ENCODE measurements at regions not wholly inside any gene's neighbourhood (a gene's known extent, or its start where the extent isn't known, plus 50 kb on each side); places are given as distances from the start of the nearest gene placed in this dataset.

GRCh38 chr13:107254392-107254791 is 686.5 kb upstream of the ARGLU1 start:
- no peaks in the 10 kb centered on the region for H3K9me1 ChIP-seq (replicated peaks; ENCODE audit: control insufficient read depth, extremely low read depth, insufficient read depth, low read length)
- no peak for FAIRE-seq
- dilution Hi-C loops (cut with MboI; ENCODE audit: extremely low pct_ligation_motif_present, low sequenced_read_pairs) (no loop called here), intact Hi-C loops (cut with micrococcal nuclease) (no loop called here)
- no peak overlapping the region for H3K4me2 ChIP-seq (ENCODE audit: insufficient read depth, low read length)
- POLR2A ChIA-PET, result no interaction called here
- TF ChIP-seq JUN (IDR thresholded peaks at IDR 0.05; ENCODE audit: borderline replicate concordance, insufficient read depth, insufficient read length, low read depth) (no peak), POLR2AphosphoS5 (IDR thresholded peaks at IDR 0.05; ENCODE audit: insufficient read depth, low read depth, low read length) (no peak)
- no peaks in the 10 kb centered on the region for H3K27me3 ChIP-seq (ENCODE audit: control insufficient read depth in 2 of 2, insufficient read depth in 2 of 2, low read length in 2 of 2)
- H3K36me3 ChIP-seq (ENCODE audit: control insufficient read depth in 2 of 2, extremely low read depth in 1 of 2, insufficient read depth in 2 of 2, low read length in 2 of 2), result no peaks in the 10 kb centered on the region
- no peak for DNase-seq (ENCODE audit: low read depth, low spot score)
- no peaks in the 10 kb centered on the region for H3K79me2 ChIP-seq (ENCODE audit: control insufficient read depth, insufficient read depth, low read length)
- peaks cover 14% of the 10 kb centered on the region for H3K4me1 ChIP-seq (ENCODE audit: control insufficient read depth, extremely low read depth, insufficient read depth, low read length)
- H4K20me1 ChIP-seq (replicated peaks; ENCODE audit: control insufficient read depth, extremely low read depth, insufficient read depth, low read length), result no peaks in the 10 kb centered on the region
- H3K27ac ChIP-seq (ENCODE audit: insufficient read depth, low read depth, low read length), result no peak overlapping the region
- H2AFZ ChIP-seq (ENCODE audit: low read depth, low read length), result no peak overlapping the region
- H3K4me3 ChIP-seq (replicated peaks in 1 of 3; ENCODE audit: insufficient read depth in 1 of 3, low read depth in 1 of 3, low read length in 3 of 3), result no peak overlapping the region
- no peak overlapping the region for H3K9ac ChIP-seq (replicated peaks; ENCODE audit: extremely low read depth, insufficient read depth, low read length)
- CTCF ChIA-PET, result interaction anchor here (1.1 kb wide), 1 partner anchor 43 kb away, joined by 3 read pairs; no protein-coding TSS in a partner anchor
- H3K9me3 ChIP-seq (replicated peaks; ENCODE audit: control insufficient read depth, insufficient read depth, low read length), result no peaks in the 10 kb centered on the region
- BruUV-seq (replicated peaks), result no TSS peak

- intact Hi-C loops (cut with micrococcal nuclease), result no loop called here
These were observed 684.5 kb upstream of the ARGLU1 start for GRCh38 chr13:107252428-107252827.

More at GRCh38 chr13:107252428-107252827, 684.5 kb upstream of the ARGLU1 start:
- Histone ChIP-seq H3K27ac (ENCODE audit: insufficient read depth, low read depth, low read length) (no peak overlapping the region), H3K79me2 (ENCODE audit: control insufficient read depth, insufficient read depth, low read length) (no peaks in the 10 kb centered on the region), H3K9me3 (replicated peaks; ENCODE audit: control insufficient read depth, insufficient read depth, low read length) (no peaks in the 10 kb centered on the region), H2AFZ (ENCODE audit: low read depth, low read length) (no peak overlapping the region), H4K20me1 (replicated peaks; ENCODE audit: control insufficient read depth, extremely low read depth, insufficient read depth, low read length) (no peaks in the 10 kb centered on the region), H3K27me3 (ENCODE audit: control insufficient read depth in 2 of 2, insufficient read depth in 2 of 2, low read length in 2 of 2) (no peaks in the 10 kb centered on the region), H3K4me2 (ENCODE audit: insufficient read depth, low read length) (no peak overlapping the region), H3K36me3 (ENCODE audit: control insufficient read depth in 2 of 2, extremely low read depth in 1 of 2, insufficient read depth in 2 of 2, low read length in 2 of 2) (no peaks in the 10 kb centered on the region), H3K4me1 (ENCODE audit: control insufficient read depth, extremely low read depth, insufficient read depth, low read length) (peaks cover 3% of the 10 kb centered on the region), H3K9me1 (replicated peaks; ENCODE audit: control insufficient read depth, extremely low read depth, insufficient read depth, low read length) (no peaks in the 10 kb centered on the region), H3K4me3 (replicated peaks in 1 of 3; ENCODE audit: insufficient read depth in 1 of 3, low read depth in 1 of 3, low read length in 3 of 3) (no peak overlapping the region), H3K9ac (replicated peaks; ENCODE audit: extremely low read depth, insufficient read depth, low read length) (no peak overlapping the region)
- TF ChIP-seq POLR2AphosphoS5 (IDR thresholded peaks at IDR 0.05; ENCODE audit: insufficient read depth, low read depth, low read length), result no peak
- no peak for TF ChIP-seq MYC (IDR thresholded peaks at IDR 0.05; ENCODE audit: low read depth, low read length)
- no peak for TF ChIP-seq CTCF (IDR thresholded peaks at IDR 0.05; ENCODE audit: extremely low read depth in 1 of 2, insufficient read depth in 1 of 2, low read depth in 1 of 2, low read length in 2 of 2)
- no peak for TF ChIP-seq MAX (IDR thresholded peaks at IDR 0.05; ENCODE audit: insufficient read depth, insufficient read length)
- no peak for TF ChIP-seq JUN (IDR thresholded peaks at IDR 0.05; ENCODE audit: borderline replicate concordance, insufficient read depth, insufficient read length, low read depth)
- no peak for TF ChIP-seq POLR2A (IDR thresholded peaks at IDR 0.05; ENCODE audit: low read depth, low read length)
- no peak for TF ChIP-seq GATA2 (IDR thresholded peaks at IDR 0.05; ENCODE audit: insufficient read depth, insufficient read length, low read depth, low read length)
- TF ChIP-seq FOS (IDR thresholded peaks at IDR 0.05; ENCODE audit: borderline replicate concordance, insufficient read depth, low read length), result no peak
- TF ChIP-seq EZH2 (IDR thresholded peaks at IDR 0.05; ENCODE audit: borderline replicate concordance, low read depth, low read length, severe bottlenecking), result no peak
- ChIA-PET POLR2A (no interaction called here), CTCF (no interaction called here)
- FAIRE-seq (no peak), DNase-seq (ENCODE audit: low read depth, low spot score) (no peak)
- no TSS peak for BruUV-seq (replicated peaks)
- dilution Hi-C loops (cut with MboI; ENCODE audit: extremely low pct_ligation_motif_present, low sequenced_read_pairs), result no loop called here
